ENCODE measurements at regions not wholly inside any gene's neighbourhood (a gene's known extent, or its start where the extent isn't known, plus 50 kb on each side); places are given as distances from the start of the nearest gene placed in this dataset.
"Not testable (repeated sequence)": the region's sequence is repeated elsewhere in the genome, so short reads cannot be mapped to it uniquely, and the experiment has no call there.

DNA sequence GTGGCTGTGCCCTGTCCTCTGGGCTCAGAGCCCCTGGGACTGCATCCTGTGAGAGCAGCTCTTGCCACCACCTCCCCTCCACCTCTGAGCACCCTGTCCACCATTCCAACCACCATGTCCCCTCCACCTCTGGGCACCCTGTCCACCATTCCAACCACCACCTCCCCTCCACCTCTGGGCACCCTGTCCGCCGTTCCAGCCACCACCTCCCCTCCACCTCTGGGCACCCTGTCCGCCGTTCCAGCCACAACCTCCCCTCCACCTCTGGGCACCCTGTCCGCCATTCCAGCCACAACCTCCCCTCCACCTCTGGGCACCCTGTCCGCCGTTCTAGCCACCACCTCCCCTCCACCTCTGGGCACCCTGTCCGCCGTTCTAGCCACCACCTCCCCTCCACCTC lies 313.7 kb upstream of the MYT1L start:
- not testable (repeated sequence) for DNase-seq; H3K9me3 ChIP-seq (ENCODE audit: control insufficient read depth, low read length, poor library complexity, severe bottlenecking); ATAC-seq; H3K36me3 Mint-ChIP-seq (ENCODE audit: low read depth); H3K4me3 Mint-ChIP-seq; H3K27ac Mint-ChIP-seq; H3K4me1 Mint-ChIP-seq
- peaks cover 21% of the 10 kb centered on the region for H3K27me3 Mint-ChIP-seq

GRCh38 chr2:2644040-2644439 lies 313.0 kb upstream of the MYT1L start:
- Mint-ChIP-seq H3K4me1 (peaks cover 5% of the 10 kb centered on the region), H3K4me3 (no peak overlapping the region), H3K36me3 (ENCODE audit: low read depth) (peaks cover 3% of the 10 kb centered on the region), H3K27me3 (peaks cover 16% of the 10 kb centered on the region), H3K27ac (no peak overlapping the region)
- H3K9me3 ChIP-seq (ENCODE audit: control insufficient read depth, low read length, poor library complexity, severe bottlenecking): no peaks in the 10 kb centered on the region
- DNase-seq: no peak
- ATAC-seq: no peak

DNA sequence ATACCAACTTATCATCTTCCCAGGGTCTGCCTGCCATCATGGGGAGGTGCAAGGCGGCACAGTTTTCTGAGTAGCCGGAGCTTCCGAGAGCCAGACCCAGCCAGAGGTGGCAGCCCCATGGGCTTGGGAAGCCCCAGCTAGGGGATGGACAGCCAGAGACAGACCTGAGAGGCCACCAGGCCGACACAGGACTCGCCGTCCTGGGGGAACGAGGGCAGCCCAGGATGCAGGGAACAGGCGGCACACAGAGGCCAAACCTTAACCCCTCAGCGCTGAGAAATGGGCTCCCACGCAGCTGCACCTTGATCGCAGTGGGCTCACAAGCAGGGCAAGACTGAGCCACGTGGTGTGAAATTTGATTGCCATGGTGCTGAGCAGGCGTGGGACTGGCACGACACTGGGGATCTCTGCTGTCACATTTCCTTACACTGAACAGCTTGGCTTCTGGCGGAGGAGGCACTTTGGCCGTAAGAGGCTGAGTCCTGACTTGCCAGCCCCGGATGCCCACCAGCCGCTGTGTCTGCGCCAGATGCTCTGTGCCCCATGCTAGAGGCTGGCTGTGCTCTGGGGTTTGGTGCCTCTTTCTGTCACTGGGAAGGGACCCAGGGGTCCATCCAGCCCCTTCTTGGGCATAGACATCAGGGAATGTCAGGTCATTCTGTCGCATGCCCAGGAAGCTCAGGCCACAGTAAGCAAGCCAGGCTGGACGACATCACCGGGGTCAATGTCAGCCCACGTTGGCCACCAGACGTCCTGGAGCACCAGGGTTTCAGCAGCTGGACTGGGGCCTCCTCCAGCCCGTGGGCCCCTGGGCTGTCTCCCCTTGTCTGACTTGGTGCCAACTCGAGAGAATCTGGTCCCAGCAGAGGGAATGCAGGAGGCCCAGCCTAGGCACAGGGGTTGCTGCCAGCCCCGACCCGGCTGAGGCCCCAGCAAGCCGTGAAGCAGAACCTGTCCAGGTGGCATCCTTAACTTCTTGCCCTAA lies 312.1 kb upstream of the MYT1L start:
- Mint-ChIP-seq H3K27ac (no peak overlapping the region), H3K27me3 (peaks cover 23% of the 10 kb centered on the region), H3K4me3 (no peak overlapping the region), H3K36me3 (ENCODE audit: low read depth) (peaks cover 3% of the 10 kb centered on the region), H3K4me1 (peaks cover 5% of the 10 kb centered on the region)
- ATAC-seq (no peak), DNase-seq (no peak)
- no peaks in the 10 kb centered on the region for H3K9me3 ChIP-seq (ENCODE audit: control insufficient read depth, low read length, poor library complexity, severe bottlenecking)

- peaks cover 3% of the 10 kb centered on the region for H3K36me3 Mint-ChIP-seq (ENCODE audit: low read depth)
- H3K27ac Mint-ChIP-seq: no peak overlapping the region
- ATAC-seq (no peak), DNase-seq (no peak)
- H3K9me3 ChIP-seq (ENCODE audit: control insufficient read depth, low read length, poor library complexity, severe bottlenecking): no peaks in the 10 kb centered on the region
- H3K27me3 Mint-ChIP-seq: peaks cover 34% of the 10 kb centered on the region
- peaks cover 5% of the 10 kb centered on the region for H3K4me1 Mint-ChIP-seq
- no peak overlapping the region for H3K4me3 Mint-ChIP-seq
Observed at GRCh38 chr2:2641541-2642410, 310.7 kb upstream of the MYT1L start.

DNA sequence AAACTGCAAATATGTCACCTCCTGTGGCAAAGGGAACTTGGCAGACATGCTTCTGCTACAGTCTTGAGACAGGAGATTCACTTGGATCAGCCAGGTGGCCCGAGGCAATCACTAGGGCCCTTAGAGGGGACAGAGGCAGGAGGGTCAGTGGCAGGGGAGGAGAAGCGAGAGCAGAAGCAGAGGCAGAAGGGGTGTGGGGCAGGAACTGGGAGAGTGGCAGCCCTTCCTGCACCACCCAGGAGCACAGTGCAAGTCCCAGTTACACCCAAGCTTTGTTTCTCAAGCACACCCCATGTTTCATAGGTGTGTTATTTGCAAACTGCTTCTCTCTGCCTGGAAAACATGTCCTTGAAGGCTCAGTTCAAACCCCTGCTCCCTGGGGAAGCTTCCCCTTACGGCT lies 309.7 kb upstream of the MYT1L start:
- Mint-ChIP-seq H3K27ac (no peak overlapping the region), H3K4me3 (no peak overlapping the region), H3K27me3 (peaks cover 39% of the 10 kb centered on the region), H3K36me3 (ENCODE audit: low read depth) (peaks cover 5% of the 10 kb centered on the region), H3K4me1 (peaks cover 2% of the 10 kb centered on the region)
- DNase-seq (no peak), ATAC-seq (no peak)
- H3K9me3 ChIP-seq (ENCODE audit: control insufficient read depth, low read length, poor library complexity, severe bottlenecking): no peaks in the 10 kb centered on the region

DNA sequence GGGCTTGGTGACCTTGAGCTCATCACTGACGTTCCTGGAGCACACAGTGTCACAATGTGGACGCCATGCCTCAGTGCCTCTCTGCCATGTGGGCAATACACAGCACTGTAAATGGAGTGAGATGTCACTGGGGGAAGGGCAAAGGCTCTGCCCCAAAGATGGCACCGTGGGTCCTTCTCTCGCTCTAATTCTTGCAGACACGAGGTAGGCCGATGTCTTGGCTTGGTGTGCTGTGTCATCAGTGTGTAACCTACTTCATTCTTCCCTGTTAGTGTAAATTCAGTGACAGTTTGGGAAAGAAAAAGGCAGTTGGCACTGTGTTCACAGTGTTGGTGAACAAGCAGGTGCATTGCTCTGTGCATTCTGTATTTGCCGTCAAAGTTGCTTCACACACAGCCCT lies 309.3 kb upstream of the MYT1L start:
- Mint-ChIP-seq H3K4me1 (peaks cover 2% of the 10 kb centered on the region), H3K27ac (no peak overlapping the region), H3K4me3 (no peak overlapping the region), H3K36me3 (ENCODE audit: low read depth) (peaks cover 5% of the 10 kb centered on the region), H3K27me3 (peaks cover 39% of the 10 kb centered on the region)
- no peaks in the 10 kb centered on the region for H3K9me3 ChIP-seq (ENCODE audit: control insufficient read depth, low read length, poor library complexity, severe bottlenecking)
- no peak for ATAC-seq
- DNase-seq: no peak

- Mint-ChIP-seq H3K4me3 (no peak overlapping the region), H3K27me3 (peaks cover 39% of the 10 kb centered on the region), H3K4me1 (peaks cover 2% of the 10 kb centered on the region), H3K27ac (no peak overlapping the region), H3K36me3 (ENCODE audit: low read depth) (peaks cover 5% of the 10 kb centered on the region)
- ATAC-seq: no peak
- H3K9me3 ChIP-seq (ENCODE audit: control insufficient read depth, low read length, poor library complexity, severe bottlenecking): no peaks in the 10 kb centered on the region
- DNase-seq: no peak
Observed at GRCh38 chr2:2639251-2640139, 308.4 kb upstream of the MYT1L start.

- Mint-ChIP-seq H3K4me3 (no peak overlapping the region), H3K4me1 (peaks cover 2% of the 10 kb centered on the region), H3K36me3 (ENCODE audit: low read depth) (peaks cover 2% of the 10 kb centered on the region), H3K27me3 (peaks cover 39% of the 10 kb centered on the region), H3K27ac (no peak overlapping the region)
- ATAC-seq: no peak
- no peak for DNase-seq
- H3K9me3 ChIP-seq (ENCODE audit: control insufficient read depth, low read length, poor library complexity, severe bottlenecking): no peaks in the 10 kb centered on the region
Observed at GRCh38 chr2:2638547-2639220, 307.6 kb upstream of the MYT1L start.

DNA sequence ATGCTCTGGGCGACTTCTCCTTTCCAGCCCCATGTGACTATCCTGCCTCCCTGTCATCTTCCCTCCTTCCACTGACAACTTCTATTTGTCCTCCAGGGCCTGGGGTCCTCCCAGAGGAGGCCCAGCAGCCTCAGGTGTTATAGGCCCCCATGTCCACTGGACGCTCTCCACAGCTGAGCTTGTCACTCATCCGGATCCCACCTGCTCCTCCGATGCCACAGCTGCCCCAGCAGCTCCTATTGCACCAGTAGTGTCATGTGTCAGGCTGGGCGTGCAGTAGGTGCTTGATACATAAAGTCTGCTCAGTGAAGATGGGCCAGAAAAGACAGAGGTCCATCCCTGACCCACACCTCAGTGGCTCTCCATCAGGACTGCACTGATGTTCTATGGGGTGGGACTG lies 305.7 kb upstream of the MYT1L start:
- Mint-ChIP-seq H3K4me3 (no peak overlapping the region), H3K36me3 (ENCODE audit: low read depth) (peaks cover 2% of the 10 kb centered on the region), H3K27ac (no peak overlapping the region), H3K4me1 (no peaks in the 10 kb centered on the region), H3K27me3 (peaks cover 35% of the 10 kb centered on the region)
- H3K9me3 ChIP-seq (ENCODE audit: control insufficient read depth, low read length, poor library complexity, severe bottlenecking): no peaks in the 10 kb centered on the region
- ATAC-seq: no peak
- DNase-seq: no peak

DNA sequence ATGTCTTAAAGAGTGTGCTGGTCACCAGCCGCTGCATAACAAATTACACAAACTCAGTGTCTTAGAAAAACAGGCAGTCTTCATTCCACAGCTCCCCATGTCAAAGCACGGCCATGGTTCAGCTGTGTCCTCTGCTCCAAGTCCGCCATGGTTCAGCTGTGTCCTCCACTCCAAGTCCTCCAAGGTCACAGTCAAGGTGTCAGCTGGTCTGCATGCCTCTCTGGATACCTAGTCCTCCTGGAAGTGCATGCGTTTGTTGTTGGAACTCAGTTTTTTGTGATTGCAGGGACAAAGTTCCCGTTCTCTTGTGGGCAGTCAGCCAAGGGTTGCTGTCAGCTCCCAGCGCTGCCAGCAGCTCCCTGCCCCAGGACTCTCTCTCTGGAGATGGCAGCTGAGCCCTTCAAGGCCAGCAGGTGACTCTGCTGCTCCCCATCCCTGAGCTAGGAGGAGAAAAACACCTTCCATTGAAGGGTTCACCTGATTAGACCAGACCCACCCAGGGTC lies 304.0 kb upstream of the MYT1L start:
- no peaks in the 10 kb centered on the region for H3K9me3 ChIP-seq (ENCODE audit: control insufficient read depth, low read length, poor library complexity, severe bottlenecking)
- Mint-ChIP-seq H3K4me1 (no peaks in the 10 kb centered on the region), H3K27me3 (peaks cover 26% of the 10 kb centered on the region), H3K4me3 (no peak overlapping the region), H3K27ac (no peak overlapping the region), H3K36me3 (ENCODE audit: low read depth) (peaks cover 2% of the 10 kb centered on the region)
- ATAC-seq: no peak
- no peak for DNase-seq

DNA sequence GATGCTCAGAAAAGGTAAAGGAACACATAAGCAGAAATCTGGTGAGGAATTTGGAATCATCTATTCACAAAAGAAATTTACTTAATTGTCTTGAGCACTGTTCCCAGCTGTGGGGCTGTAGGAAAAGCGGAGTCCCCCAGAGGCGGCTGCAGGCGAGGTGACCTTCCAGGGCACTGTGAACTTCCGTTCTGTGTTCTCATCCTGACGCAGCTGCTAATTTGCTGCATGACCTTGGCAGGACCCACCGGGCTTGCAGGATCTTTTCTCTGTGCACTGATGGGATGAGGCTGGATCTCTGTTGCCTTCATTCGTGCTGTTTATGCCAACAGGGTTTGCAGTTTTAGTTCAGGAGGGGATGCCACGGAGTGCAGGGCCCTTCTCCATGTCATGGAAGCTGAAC lies 301.9 kb upstream of the MYT1L start:
- Mint-ChIP-seq H3K36me3 (ENCODE audit: low read depth) (peaks cover 2% of the 10 kb centered on the region), H3K27me3 (peaks cover 14% of the 10 kb centered on the region), H3K4me1 (no peaks in the 10 kb centered on the region), H3K4me3 (no peak overlapping the region), H3K27ac (no peak overlapping the region)
- ATAC-seq (no peak), DNase-seq (no peak)
- no peaks in the 10 kb centered on the region for H3K9me3 ChIP-seq (ENCODE audit: control insufficient read depth, low read length, poor library complexity, severe bottlenecking)

- DNase-seq (no peak), ATAC-seq (no peak)
- no peaks in the 10 kb centered on the region for H3K36me3 Mint-ChIP-seq (ENCODE audit: low read depth)
- H3K27me3 Mint-ChIP-seq: peaks cover 11% of the 10 kb centered on the region
- H3K4me3 Mint-ChIP-seq: no peak overlapping the region
- no peaks in the 10 kb centered on the region for H3K9me3 ChIP-seq (ENCODE audit: control insufficient read depth, low read length, poor library complexity, severe bottlenecking)
- H3K27ac Mint-ChIP-seq: no peak overlapping the region
- H3K4me1 Mint-ChIP-seq: no peaks in the 10 kb centered on the region
Observed at GRCh38 chr2:2623939-2624338, 292.9 kb upstream of the MYT1L start.

Data from T-helper 17 cell (primary cell).